SU-DHL-6 (cell line): ENCODE measurements at regions not wholly inside any gene's neighbourhood (a gene's known extent, or its start where the extent isn't known, plus 50 kb on each side); places are given as distances from the start of the nearest gene placed in this dataset.
A peak's percentile ranks its signal among the peaks of the same experiment; 100 is the strongest.

Experiments used
- H2AFZ ChIP-seq: fragments of 200-600 bp; sonication (generic); 2 replicates; pipeline ENCODE4 v1.6.1; 2014; ENCODE audit warnings: low read depth, mild to moderate bottlenecking, moderate library complexity, mixed read lengths, antibody characterized with exemption, low read length; ENCODE audit not compliant: severe bottlenecking
- H3F3A ChIP-seq: fragments of 200-600 bp; shearing (Covaris generic); 2 replicates; pipeline ENCODE4 v1.6.0; 2016; ENCODE audit warnings: antibody characterized with exemption, mild to moderate bottlenecking; ENCODE audit not compliant: insufficient read depth
- H3K27ac ChIP-seq: fragments of 200-600 bp; sonication (generic); 2 replicates; pipeline ENCODE4 v1.5.1; 2016; ENCODE audit warnings: low read depth, mild to moderate bottlenecking, low read length, moderate library complexity, mixed read lengths
- H3K27me3 ChIP-seq: fragments of 200-600 bp; sonication (generic), shearing (Covaris generic); 2 replicates; pipeline ENCODE4 v1.6.0; 2014; ENCODE audit warnings: mild to moderate bottlenecking, low read length
- H3K36me3 ChIP-seq: fragments of 200-600 bp; sonication (generic); 2 replicates; pipeline ENCODE4 v1.6.1; 2014; ENCODE audit warnings: mild to moderate bottlenecking, low read length, mixed read lengths
- H3K4me2 ChIP-seq: fragments of 300-600, 200-600 bp; shearing (Covaris generic), sonication (generic); 2 replicates; pipeline ENCODE4 v1.6.0; 2014; ENCODE audit warnings: low read length, low read depth, mild to moderate bottlenecking; ENCODE audit not compliant: poor library complexity, severe bottlenecking
- H3K4me3 ChIP-seq: fragments of 200-600 bp; sonication (generic); 2 replicates; pipeline ENCODE4 v1.5.1; 2014; ENCODE audit warnings: antibody characterized with exemption, low read length, mild to moderate bottlenecking, mixed read lengths; ENCODE audit not compliant: insufficient read depth, poor library complexity, severe bottlenecking
- H3K79me2 ChIP-seq: fragments of 200-600 bp; sonication (generic); 2 replicates; pipeline ENCODE4 v1.6.1; 2014; ENCODE audit warnings: mild to moderate bottlenecking, low read length, moderate library complexity; ENCODE audit not compliant: insufficient read depth
- H3K9ac ChIP-seq: fragments of 200-600 bp; sonication (generic); 2 replicates; pipeline ENCODE4 v1.7.0; 2014; ENCODE audit warnings: mild to moderate bottlenecking, low read length
- H3K9me2 ChIP-seq: fragments of 200-600 bp; sonication (generic); replicated peaks from 2 replicates; pipeline ENCODE4 v1.6.1; 2014; ENCODE audit warnings: low read length; ENCODE audit not compliant: insufficient read depth
- H3K9me3 ChIP-seq: fragments of 200-600 bp; sonication (generic); 2 replicates; pipeline ENCODE4 v1.6.1; 2014; ENCODE audit warnings: low read length, mixed read lengths; ENCODE audit not compliant: insufficient read depth
- H4K20me1 ChIP-seq: fragments of 200-600 bp; sonication (generic); 2 replicates; pipeline ENCODE4 v1.6.1; 2014; ENCODE audit warnings: low read depth, mild to moderate bottlenecking, antibody characterized with exemption, low read length, moderate library complexity, mixed read lengths
- CTCF ChIP-seq: fragments of 200-600 bp; sonication (generic); IDR thresholded peaks from one replicate; pipeline ENCODE4 v1.5.1; 2017; ENCODE audit warnings: antibody characterized with exemption, mild to moderate bottlenecking, low read length, moderate library complexity; ENCODE audit not compliant: insufficient read depth, poor library complexity, severe bottlenecking
- EZH2phosphoT487 ChIP-seq: fragments of 200-600 bp; sonication (generic), shearing (Covaris generic); conservative IDR thresholded peaks from 2 replicates; pipeline ENCODE4 v1.6.1; 2018; ENCODE audit warnings: mild to moderate bottlenecking, antibody characterized with exemption, low read length, moderate library complexity, mixed read lengths

GRCh38 chr1:195590649-195591048, 1017.6 kb downstream of the KCNT2 start:
- Histone ChIP-seq H2AFZ (no peak overlapping the region), H3K9ac (no peak overlapping the region), H4K20me1 (no peaks in the 10 kb centered on the region), H3K36me3 (no peaks in the 10 kb centered on the region), H3F3A (no peaks in the 10 kb centered on the region), H3K9me3 (no peaks in the 10 kb centered on the region), H3K79me2 (no peaks in the 10 kb centered on the region), H3K4me2 (no peak overlapping the region), H3K4me3 (no peak overlapping the region), H3K27ac (no peak overlapping the region), H3K9me2 (no peaks in the 10 kb centered on the region), H3K27me3 (no peaks in the 10 kb centered on the region)
- no peak for TF ChIP-seq CTCF
- TF ChIP-seq EZH2phosphoT487: no peak

- TF ChIP-seq EZH2phosphoT487 (no peak), CTCF (no peak)
- Histone ChIP-seq H3K9ac (no peak overlapping the region), H3K9me2 (no peaks in the 10 kb centered on the region), H3K27ac (no peak overlapping the region), H3F3A (no peaks in the 10 kb centered on the region), H2AFZ (peak overlapping the region; percentile 46), H3K36me3 (no peaks in the 10 kb centered on the region), H3K27me3 (no peaks in the 10 kb centered on the region), H3K79me2 (no peaks in the 10 kb centered on the region), H3K9me3 (no peaks in the 10 kb centered on the region), H3K4me3 (no peak overlapping the region), H3K4me2 (no peak overlapping the region), H4K20me1 (no peaks in the 10 kb centered on the region)
Observed at GRCh38 chr1:195584870-195585624, 1023.2 kb downstream of the KCNT2 start.

GRCh38 chr1:195580988-195581387, 1027.3 kb downstream of the KCNT2 start:
- Histone ChIP-seq H3K4me3 (no peak overlapping the region), H3K36me3 (no peaks in the 10 kb centered on the region), H3K9me2 (no peaks in the 10 kb centered on the region), H3K79me2 (no peaks in the 10 kb centered on the region), H4K20me1 (no peaks in the 10 kb centered on the region), H3K9ac (no peak overlapping the region), H3K9me3 (no peaks in the 10 kb centered on the region), H3K27me3 (no peaks in the 10 kb centered on the region), H2AFZ (no peak overlapping the region), H3F3A (no peaks in the 10 kb centered on the region), H3K27ac (no peak overlapping the region), H3K4me2 (no peak overlapping the region)
- TF ChIP-seq CTCF (peak; percentile 14), EZH2phosphoT487 (no peak)
